D721Med (cell line): ENCODE measurements at regions not wholly inside any gene's neighbourhood (a gene's known extent, or its start where the extent isn't known, plus 50 kb on each side); places are given as distances from the start of the nearest gene placed in this dataset.
"Not testable (repeated sequence)": the region's sequence is repeated elsewhere in the genome, so short reads cannot be mapped to it uniquely, and the experiment has no call there.

Source experiments
- DNase-seq: peaks from one replicate; pipeline ENCODE4 v3.0.0; 2011; ENCODE audit warnings: low spot score; ENCODE audit not compliant: insufficient read length
- FAIRE-seq: peaks from 2 replicates; lab custom pipeline; 2011; peaks lifted over from hg19 to GRCh38; lab: Jason Lieb, UNC
- TF ChIP-seq, protein P1 (sequence below): IDR thresholded peaks from 2 replicates; pipeline ENCODE4 v1.5.1; 2012; ENCODE audit warnings: mild to moderate bottlenecking, control low read depth; ENCODE audit not compliant: insufficient read depth; ENCODE audit errors: missing control alignments

DNA sequence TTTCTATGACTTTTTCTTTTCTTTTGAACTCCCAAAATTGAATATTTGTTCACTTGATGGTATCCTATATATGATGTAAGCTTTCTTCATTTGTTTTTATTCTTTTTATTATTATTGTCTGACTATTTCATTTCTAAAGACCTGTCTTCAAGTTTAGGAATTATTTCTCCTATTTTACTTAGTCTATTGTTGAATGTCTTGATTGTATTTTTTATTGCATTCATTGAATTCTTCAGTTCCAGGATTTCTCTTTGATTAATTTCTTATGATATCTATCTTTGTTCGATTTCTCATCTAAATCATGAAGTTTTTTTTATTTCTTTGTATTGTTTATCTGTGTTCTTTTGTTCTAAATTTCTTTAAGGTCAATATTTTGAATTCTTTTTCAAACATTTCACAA, 238.8 kb downstream of the TTC6 start:
- no peak for DNase-seq
- no peak for FAIRE-seq
- TF ChIP-seq, protein P1, sequence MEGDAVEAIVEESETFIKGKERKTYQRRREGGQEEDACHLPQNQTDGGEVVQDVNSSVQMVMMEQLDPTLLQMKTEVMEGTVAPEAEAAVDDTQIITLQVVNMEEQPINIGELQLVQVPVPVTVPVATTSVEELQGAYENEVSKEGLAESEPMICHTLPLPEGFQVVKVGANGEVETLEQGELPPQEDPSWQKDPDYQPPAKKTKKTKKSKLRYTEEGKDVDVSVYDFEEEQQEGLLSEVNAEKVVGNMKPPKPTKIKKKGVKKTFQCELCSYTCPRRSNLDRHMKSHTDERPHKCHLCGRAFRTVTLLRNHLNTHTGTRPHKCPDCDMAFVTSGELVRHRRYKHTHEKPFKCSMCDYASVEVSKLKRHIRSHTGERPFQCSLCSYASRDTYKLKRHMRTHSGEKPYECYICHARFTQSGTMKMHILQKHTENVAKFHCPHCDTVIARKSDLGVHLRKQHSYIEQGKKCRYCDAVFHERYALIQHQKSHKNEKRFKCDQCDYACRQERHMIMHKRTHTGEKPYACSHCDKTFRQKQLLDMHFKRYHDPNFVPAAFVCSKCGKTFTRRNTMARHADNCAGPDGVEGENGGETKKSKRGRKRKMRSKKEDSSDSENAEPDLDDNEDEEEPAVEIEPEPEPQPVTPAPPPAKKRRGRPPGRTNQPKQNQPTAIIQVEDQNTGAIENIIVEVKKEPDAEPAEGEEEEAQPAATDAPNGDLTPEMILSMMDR: no peak

GRCh38 chr14:37838778-37839177, 243.3 kb downstream of the TTC6 start:
- not testable (repeated sequence) for DNase-seq

DNA sequence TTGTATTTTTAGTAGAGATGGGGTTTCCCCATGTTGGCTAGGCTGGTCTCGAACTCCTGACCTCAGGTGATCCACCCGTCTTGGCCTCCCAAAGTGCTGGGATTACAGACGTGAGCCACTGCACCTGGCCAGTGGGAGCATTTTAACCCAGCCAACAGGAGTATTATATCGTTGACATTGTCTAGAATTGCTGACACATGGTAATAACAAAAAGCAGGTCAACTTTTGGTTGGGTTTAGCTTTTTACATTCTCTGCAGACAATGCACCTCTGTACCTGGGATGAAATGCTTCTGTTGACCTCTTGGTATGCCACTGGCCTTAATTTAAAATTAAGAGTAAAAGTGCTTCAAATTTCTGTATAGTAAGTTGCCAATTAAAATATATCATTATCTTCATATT, 245.6 kb downstream of the TTC6 start:
- DNase-seq, FAIRE-seq: not testable (repeated sequence)

More at GRCh38 chr14:37838778-37839177, 243.3 kb downstream of the TTC6 start:
- FAIRE-seq: not testable (repeated sequence)

- no peak for FAIRE-seq
- TF ChIP-seq, protein P1: no peak
- no peak for DNase-seq
Observed at GRCh38 chr14:37842106-37842505, 246.7 kb downstream of the TTC6 start.

- FAIRE-seq: peak; percentile 35
- DNase-seq: peak; percentile 12
- TF ChIP-seq, protein P1: no peak
Observed at GRCh38 chr14:37843954-37844607, 248.7 kb downstream of the TTC6 start.

DNA sequence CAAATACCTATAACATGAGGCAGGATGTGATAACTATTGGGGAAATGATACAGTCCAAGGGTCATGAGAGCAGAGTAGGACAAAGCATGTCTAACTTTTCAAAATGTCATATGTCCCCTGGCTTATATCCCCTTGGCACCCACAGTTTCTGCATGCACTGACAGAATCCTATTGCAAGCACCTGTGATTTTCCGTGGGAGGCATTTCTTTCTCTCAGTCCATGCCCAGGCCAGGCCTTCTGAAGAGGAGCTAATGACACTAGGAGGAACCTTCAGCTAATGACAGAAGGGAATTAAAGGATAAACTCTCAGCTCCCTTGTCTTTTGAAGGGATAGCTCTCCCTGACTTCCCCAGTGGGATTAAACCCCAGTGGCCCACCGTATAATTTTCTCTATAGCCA, 249.2 kb downstream of the TTC6 start:
- FAIRE-seq: peak; percentile 81
- peak; percentile 28 for DNase-seq

DNA sequence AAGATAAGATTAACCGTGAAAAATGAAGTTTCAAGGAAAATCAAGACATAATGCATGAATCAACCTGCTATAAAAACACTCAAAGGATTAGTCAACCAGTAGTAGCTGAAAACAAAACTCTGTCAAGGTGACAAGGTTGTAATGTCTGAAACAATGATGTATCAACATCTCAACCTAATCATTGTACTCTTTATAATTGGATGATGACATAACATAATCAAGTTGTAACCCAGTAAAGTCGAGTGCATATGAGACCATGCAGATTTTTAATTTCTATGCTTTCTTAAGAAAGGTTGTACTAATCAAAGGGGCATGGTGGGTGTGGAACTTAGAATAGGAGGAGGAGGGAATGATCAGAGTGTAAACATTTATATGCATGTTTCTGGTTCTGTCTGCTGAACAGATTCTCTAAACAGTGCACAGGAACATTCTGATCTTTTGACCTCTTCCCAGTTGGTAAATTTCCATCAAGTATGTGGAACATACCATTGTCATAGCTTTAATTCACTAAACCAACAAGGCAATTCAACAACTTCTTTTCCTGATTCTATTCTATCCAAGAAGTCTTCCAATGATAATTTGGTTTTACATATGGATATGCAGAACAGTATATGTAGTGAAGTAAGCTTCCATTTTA, 253.7 kb downstream of the TTC6 start:
- FAIRE-seq (no peak), DNase-seq (no peak)
- TF ChIP-seq, protein P1: no peak

More for the DNA sequence above, 249.2 kb downstream of the TTC6 start:
- TF ChIP-seq, protein P1: no peak

GRCh38 chr14:37851054-37851453, 255.6 kb downstream of the TTC6 start:
- FAIRE-seq: no peak
- DNase-seq: no peak
- TF ChIP-seq, protein P1: no peak
